Kidney (tissue), 13 donors: ENCODE measurements at regions not wholly inside any gene's neighbourhood (a gene's known extent, or its start where the extent isn't known, plus 50 kb on each side); places are given as distances from the start of the nearest gene placed in this dataset.

Experiments
- DNase-seq, 5 donors: peaks; one replicate each; pipeline ENCODE4 v3.0.0-alpha.2; 2013 to 2020
- FAIRE-seq: peaks from 2 replicates; lab custom pipeline; 2012; peaks lifted over from hg19 to GRCh38; lab: Jason Lieb, UNC
- H3K27ac ChIP-seq, 2 donors: one replicate each; pipeline ENCODE4 v1.7.0; 2013; ENCODE audit warnings: low read depth in 2 of 2, low read length in 2 of 2, inconsistent platforms in 1 of 2
- H3K27me3 ChIP-seq: one replicate; pipeline ENCODE4 v1.7.1; 2013; ENCODE audit warnings: low read length, inconsistent platforms; ENCODE audit not compliant: control insufficient read depth, insufficient read depth
- H3K36me3 ChIP-seq, 3 donors: one replicate each; pipeline versions ENCODE4 v1.7.0 to v1.7.1; 2013; ENCODE audit warnings: low read length in 3 of 3, control low read depth in 1 of 3, inconsistent platforms in 1 of 3; ENCODE audit not compliant: insufficient read depth in 3 of 3, control insufficient read depth in 2 of 3
- H3K4me1 ChIP-seq, 3 donors: one replicate each; pipeline versions ENCODE4 v1.7.0 to v1.7.1; 2013; ENCODE audit warnings: low read length in 3 of 3, inconsistent platforms in 1 of 3, low read depth in 1 of 3; ENCODE audit not compliant: control insufficient read depth in 2 of 3, insufficient read depth in 2 of 3
- H3K4me3 ChIP-seq, 3 donors: one replicate each; pipeline versions ENCODE4 v1.7.0 to v1.8.1; 2013; ENCODE audit warnings: low read length in 3 of 3, control low read depth in 1 of 3, inconsistent platforms in 1 of 3
- H3K9ac ChIP-seq, 3 donors: one replicate each; pipeline versions ENCODE4 v1.7.0 to v1.7.1; 2013; ENCODE audit warnings: low read length in 3 of 3, control low read depth in 1 of 3, inconsistent platforms in 1 of 3
- H3K9me3 ChIP-seq, 3 donors: one replicate each; pipeline versions ENCODE4 v1.7.0 to v1.7.1; 2013; ENCODE audit warnings: low read length in 3 of 3, control low read depth in 1 of 3, inconsistent platforms in 1 of 3; ENCODE audit not compliant: control insufficient read depth in 2 of 3, insufficient read depth in 1 of 3
- CTCF ChIP-seq: IDR thresholded peaks from 3 replicates; pipeline ENCODE4 v1.5.1; 2012; ENCODE audit warnings: mild to moderate bottlenecking, moderate library complexity, borderline replicate concordance; ENCODE audit not compliant: insufficient read depth; ENCODE audit errors: extremely low read depth
- intact Hi-C: fragments of 100-400 bp; cut with DNase I; formaldehyde crosslinking; loops from one replicate; pipeline ENCODE4 v1.11.1; 2022
- donor health status: control.
- donor health status: control.
- donor health status: control.
- donor health status: control.
- donor health status: control.
- donor health status: DM: yes; HTN: yes; CAD: no.
- donor health status: Normal renal cell carcinoma (clear cell type).

- FAIRE-seq (no peak), DNase-seq (no peak)
- no peak overlapping the region for H3K9ac ChIP-seq
- no peak overlapping the region for H3K4me3 ChIP-seq
- intact Hi-C loops = no loop called here
- H3K27me3 ChIP-seq = no peaks in the 10 kb centered on the region
- no peak for TF ChIP-seq CTCF
- peaks cover 0 to 13% (median 3%) of the 10 kb centered on the region in 3 donors for H3K9me3 ChIP-seq
- no peaks in the 10 kb centered on the region for H3K4me1 ChIP-seq
- H3K27ac ChIP-seq = no peak overlapping the region
- H3K36me3 ChIP-seq = no peaks in the 10 kb centered on the region
Measured at GRCh38 chr20:40977218-40977617, 51.4 kb upstream of the TOP1 start.

- no peak for FAIRE-seq
- H3K27me3 ChIP-seq = no peaks in the 10 kb centered on the region
Measured at GRCh38 chr20:40978761-40979160, 49.9 kb upstream of the TOP1 start.

More at GRCh38 chr20:40978761-40979160, 49.9 kb upstream of the TOP1 start:
- Histone ChIP-seq H3K36me3 (no peaks in the 10 kb centered on the region), H3K9ac (no peak overlapping the region), H3K4me1 (no peaks in the 10 kb centered on the region), H3K4me3 (no peak overlapping the region), H3K27ac (no peak overlapping the region), H3K9me3 (peaks cover 0 to 13% (median 3%) of the 10 kb centered on the region in 3 donors)
- intact Hi-C loops = no loop called here
- DNase-seq = no peak
- TF ChIP-seq CTCF = no peak
